Neuronal stem cell (in vitro differentiated cells): ENCODE measurements at regions not wholly inside any gene's neighbourhood (a gene's known extent, or its start where the extent isn't known, plus 50 kb on each side); places are given as distances from the start of the nearest gene placed in this dataset.

Experiments
- DNase-seq: peaks from one replicate; pipeline ENCODE4 v3.0.0-alpha.2; 2013; ENCODE audit warnings: low spot score
- H2AFZ ChIP-seq: one replicate; pipeline ENCODE4 v1.6.1; 2013; ENCODE audit warnings: mild to moderate bottlenecking, low read length, inconsistent platforms
- H2AK5ac ChIP-seq: 2 replicates; pipeline ENCODE4 v1.6.1; 2013; ENCODE audit warnings: low read depth, mild to moderate bottlenecking, inconsistent platforms, low read length, moderate library complexity, mixed read lengths
- H2BK120ac ChIP-seq: 2 replicates; pipeline ENCODE4 v1.6.1; 2013; ENCODE audit warnings: low read depth, mild to moderate bottlenecking, inconsistent platforms, low read length, moderate library complexity, mixed read lengths
- H2BK12ac ChIP-seq: one replicate; pipeline ENCODE4 v1.6.1; 2013; ENCODE audit warnings: low read length, inconsistent platforms
- H2BK15ac ChIP-seq: 2 replicates; pipeline ENCODE4 v1.6.1; 2013; ENCODE audit warnings: mild to moderate bottlenecking, low read length, inconsistent platforms, mixed read lengths
- H2BK5ac ChIP-seq: one replicate; pipeline ENCODE4 v1.6.1; 2013; ENCODE audit warnings: inconsistent platforms, mild to moderate bottlenecking, low read length, moderate library complexity
- H3K14ac ChIP-seq: one replicate; pipeline ENCODE4 v1.6.1; 2013; ENCODE audit warnings: low read length, inconsistent platforms
- H3K18ac ChIP-seq: 2 replicates; pipeline ENCODE4 v1.6.1; 2013; ENCODE audit warnings: low read length, inconsistent platforms
- H3K23ac ChIP-seq: 2 replicates; pipeline ENCODE4 v1.6.1; 2013; ENCODE audit warnings: low read depth, mild to moderate bottlenecking, mixed read lengths, low read length, inconsistent platforms; ENCODE audit not compliant: poor library complexity
- H3K27ac ChIP-seq: replicated peaks from 3 replicates; pipeline ENCODE4 v1.5.1; 2013; ENCODE audit warnings: low read length, inconsistent platforms
- H3K27me3 ChIP-seq, 3 experiments: 2 replicates each; pipeline ENCODE4 v1.6.1; 2013; ENCODE audit warnings: low read length in 3 of 3, mild to moderate bottlenecking in 2 of 3, inconsistent platforms in 1 of 3, low read depth in 1 of 3, mixed read lengths in 1 of 3, moderate library complexity in 1 of 3; ENCODE audit not compliant: control insufficient read depth in 3 of 3, insufficient read depth in 3 of 3
- H3K36me3 ChIP-seq, 2 donors: replicated peaks in 1 of 2; 2 replicates each; pipeline ENCODE4 v1.6.1; 2013; ENCODE audit warnings: low read length in 2 of 2; ENCODE audit not compliant: control insufficient read depth in 2 of 2, insufficient read depth in 2 of 2
- H3K4ac ChIP-seq: 2 replicates; pipeline ENCODE4 v1.6.1; 2013; ENCODE audit warnings: inconsistent platforms, mild to moderate bottlenecking, low read length, moderate library complexity
- H3K4me1 ChIP-seq, 2 donors: 1 replicate in 1 of 2; 2 replicates in 1 of 2; pipeline ENCODE4 v1.6.1; 2013; ENCODE audit warnings: low read length in 2 of 2, low read depth in 1 of 2; ENCODE audit not compliant: control insufficient read depth in 2 of 2, insufficient read depth in 1 of 2
- H3K4me2 ChIP-seq: one replicate; pipeline ENCODE4 v1.6.1; 2013; ENCODE audit warnings: mild to moderate bottlenecking, low read length, inconsistent platforms; ENCODE audit not compliant: insufficient read depth, poor library complexity, severe bottlenecking
- H3K4me3 ChIP-seq, 2 donors: 2 replicates each; pipeline ENCODE4 v1.5.1; 2013; ENCODE audit warnings: low read length in 2 of 2, mild to moderate bottlenecking in 2 of 2, inconsistent platforms in 1 of 2, moderate library complexity in 1 of 2
- H3K79me1 ChIP-seq: one replicate; pipeline ENCODE4 v1.6.1; 2013; ENCODE audit warnings: low read depth, mild to moderate bottlenecking, inconsistent platforms, low read length, moderate library complexity
- H3K9ac ChIP-seq: one replicate; pipeline ENCODE4 v1.6.1; 2013; ENCODE audit warnings: mild to moderate bottlenecking, low read depth, low read length, inconsistent platforms; ENCODE audit not compliant: poor library complexity
- H3K9me3 ChIP-seq, 2 donors: replicated peaks in 1 of 2; 2 replicates each; pipeline versions ENCODE3 to v1.6.1; 2013; ENCODE audit warnings: low read length in 2 of 2, mild to moderate bottlenecking in 2 of 2, inconsistent platforms in 1 of 2, low read depth in 1 of 2, mixed read lengths in 1 of 2, moderate library complexity in 1 of 2; ENCODE audit not compliant: control insufficient read depth in 2 of 2, insufficient read depth in 1 of 2
- H4K8ac ChIP-seq: one replicate; pipeline ENCODE4 v1.6.1; 2013; ENCODE audit warnings: low read depth, mild to moderate bottlenecking, inconsistent platforms, low read length, moderate library complexity
- H4K91ac ChIP-seq: one replicate; pipeline ENCODE4 v1.6.1; 2013; ENCODE audit warnings: low read length, low read depth, mild to moderate bottlenecking, inconsistent platforms; ENCODE audit not compliant: poor library complexity
- WGBS, 2 donors: extraction: QIAGEN DNeasy Blood & Tissue Kit; methylation state at CpG; one replicate each; pipeline ENCODE4 v1.1.7; 2013; ENCODE audit warnings: missing lambda C conversion rate in 2 of 2, mixed read lengths in 1 of 2; ENCODE audit not compliant: insufficient read length in 2 of 2, insufficient replicate concordance in 1 of 2; ENCODE audit errors: extremely low coverage in 2 of 2; 5-methylcytosine and 5-hydroxymethylcytosine counted together

- WGBS, 2 donors: no CpG with 5 or more reads among the region's 1 CpG
- H3K36me3 ChIP-seq: no peaks in the 10 kb centered on the region
Observed at GRCh38 chr7:46452561-46453135, 531.6 kb upstream of the IGFBP3 start.

GRCh38 chr7:46451846-46452245, 530.8 kb upstream of the IGFBP3 start:
- Histone ChIP-seq H3K4me1 (no peaks in the 10 kb centered on the region), H3K4me3 (no peak overlapping the region), H3K4me2 (no peak overlapping the region), H3K27ac (no peak overlapping the region), H3K18ac (no peak overlapping the region), H3K79me1 (no peaks in the 10 kb centered on the region), H2BK15ac (no peak overlapping the region), H3K36me3 (no peaks in the 10 kb centered on the region), H2BK120ac (no peak overlapping the region), H4K8ac (no peak overlapping the region), H2AFZ (no peak overlapping the region), H3K14ac (no peak overlapping the region), H2BK5ac (no peak overlapping the region), H3K27me3 (no peaks in the 10 kb centered on the region), H4K91ac (no peak overlapping the region), H3K4ac (no peak overlapping the region), H3K9ac (no peak overlapping the region), H2BK12ac (no peak overlapping the region), H3K23ac (no peak overlapping the region), H2AK5ac (no peak overlapping the region), H3K9me3 (no peaks in the 10 kb centered on the region)
- DNase-seq: no peak

More at GRCh38 chr7:46452561-46453135, 531.6 kb upstream of the IGFBP3 start:
- Histone ChIP-seq H3K9me3 (no peaks in the 10 kb centered on the region), H3K9ac (no peak overlapping the region), H3K14ac (no peak overlapping the region), H3K4me1 (no peaks in the 10 kb centered on the region), H2AFZ (no peak overlapping the region), H2BK12ac (no peak overlapping the region), H3K18ac (no peak overlapping the region), H3K79me1 (no peaks in the 10 kb centered on the region), H2AK5ac (no peak overlapping the region), H4K8ac (no peak overlapping the region), H2BK5ac (no peak overlapping the region), H2BK15ac (no peak overlapping the region), H3K4me3 (no peak overlapping the region), H3K4ac (no peak overlapping the region), H3K4me2 (no peak overlapping the region), H3K27me3 (no peaks in the 10 kb centered on the region), H3K27ac (no peak overlapping the region), H3K23ac (no peak overlapping the region), H4K91ac (no peak overlapping the region), H2BK120ac (no peak overlapping the region)
- DNase-seq: no peak

- Histone ChIP-seq H3K9ac (no peak overlapping the region), H2BK15ac (no peak overlapping the region), H3K4ac (no peak overlapping the region), H3K18ac (no peak overlapping the region), H3K4me1 (no peaks in the 10 kb centered on the region), H3K79me1 (no peaks in the 10 kb centered on the region), H3K36me3 (no peaks in the 10 kb centered on the region), H3K27me3 (no peaks in the 10 kb centered on the region), H3K4me3 (no peak overlapping the region), H3K27ac (no peak overlapping the region), H4K91ac (no peak overlapping the region), H2AFZ (no peak overlapping the region), H3K9me3 (no peaks in the 10 kb centered on the region), H4K8ac (no peak overlapping the region), H2AK5ac (no peak overlapping the region), H3K14ac (no peak overlapping the region), H2BK120ac (no peak overlapping the region), H3K23ac (no peak overlapping the region), H3K4me2 (no peak overlapping the region), H2BK5ac (no peak overlapping the region), H2BK12ac (no peak overlapping the region)
- DNase-seq: no peak
Observed at GRCh38 chr7:46450886-46451285, 529.8 kb upstream of the IGFBP3 start.

DNA sequence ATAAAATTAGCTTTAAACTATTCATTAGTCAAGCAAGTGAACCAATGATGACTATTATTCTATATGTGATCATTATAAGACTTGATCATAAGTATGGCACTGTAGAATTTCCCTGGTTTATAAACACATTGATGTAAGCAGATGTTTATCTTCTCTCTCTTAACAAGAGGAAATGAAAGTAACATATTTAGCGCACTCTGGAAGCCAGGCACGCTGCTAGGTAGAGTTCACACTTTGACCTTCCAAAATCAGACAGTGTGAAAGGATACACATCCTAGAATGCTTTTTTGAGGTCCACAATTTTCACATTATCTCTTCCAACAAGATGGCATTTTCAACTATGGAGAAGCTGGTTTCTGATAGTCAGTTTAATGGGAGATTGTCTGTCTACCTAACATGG, 529.4 kb upstream of the IGFBP3 start:
- no peaks in the 10 kb centered on the region for H3K79me1 ChIP-seq
- H3K4me3 ChIP-seq: no peak overlapping the region
- no peak overlapping the region for H2AK5ac ChIP-seq
- H2AFZ ChIP-seq: no peak overlapping the region
- no peak overlapping the region for H3K9ac ChIP-seq
- H3K36me3 ChIP-seq: no peaks in the 10 kb centered on the region
- no peak overlapping the region for H3K14ac ChIP-seq
- H3K4me2 ChIP-seq: no peak overlapping the region
- no CpG with 5 or more reads among the region's 2 CpGs for WGBS, 2 donors
- no peak overlapping the region for H3K23ac ChIP-seq
- DNase-seq: no peak
- no peak overlapping the region for H3K18ac ChIP-seq
- no peak overlapping the region for H2BK5ac ChIP-seq
- no peak overlapping the region for H4K91ac ChIP-seq
- no peak overlapping the region for H2BK15ac ChIP-seq
- H2BK12ac ChIP-seq: no peak overlapping the region
- no peaks in the 10 kb centered on the region for H3K4me1 ChIP-seq
- H2BK120ac ChIP-seq: no peak overlapping the region
- H3K4ac ChIP-seq: no peak overlapping the region
- H3K27ac ChIP-seq: no peak overlapping the region
- no peak overlapping the region for H4K8ac ChIP-seq
- H3K9me3 ChIP-seq: no peaks in the 10 kb centered on the region
- H3K27me3 ChIP-seq: no peaks in the 10 kb centered on the region
